Smooth muscle cell (in vitro differentiated cells): ENCODE measurements at regions not wholly inside any gene's neighbourhood (a gene's known extent, or its start where the extent isn't known, plus 50 kb on each side); places are given as distances from the start of the nearest gene placed in this dataset.

Experiments used
- DNase-seq: peaks from one replicate; lab custom pipeline; 2025; ENCODE audit not compliant: unreplicated experiment; lab: John Stamatoyannopoulos, UW
- H2AFZ ChIP-seq: fragments of 200-600 bp; sonication (generic); 2 replicates; pipeline ENCODE4 v1.6.0; 2016; ENCODE audit warnings: antibody characterized with exemption, low read depth, mild to moderate bottlenecking
- H3F3A ChIP-seq: fragments of 200-600 bp; sonication (generic); 2 replicates; pipeline ENCODE4 v1.6.0; 2017; ENCODE audit warnings: antibody characterized with exemption, low read depth
- H3K27ac ChIP-seq: fragments of 200-600 bp; sonication (generic); 2 replicates; pipeline ENCODE4 v1.5.1; 2016; ENCODE audit warnings: low read depth, mild to moderate bottlenecking
- H3K27me3 ChIP-seq: fragments of 200-600 bp; sonication (generic); 2 replicates; pipeline ENCODE4 v1.6.1; 2016; ENCODE audit warnings: low read depth, mild to moderate bottlenecking
- H3K36me3 ChIP-seq: fragments of 200-600 bp; sonication (generic); 2 replicates; pipeline ENCODE4 v1.5.1; 2016; ENCODE audit warnings: low read depth
- H3K4me1 ChIP-seq: fragments of 200-600 bp; sonication (generic); 2 replicates; pipeline ENCODE4 v1.5.1; 2016; ENCODE audit warnings: low read depth
- H3K4me2 ChIP-seq: fragments of 200-600 bp; sonication (generic); 2 replicates; pipeline ENCODE4 v1.6.0; 2016; ENCODE audit warnings: mild to moderate bottlenecking
- H3K4me3 ChIP-seq: fragments of 200-600 bp; sonication (generic); 2 replicates; pipeline ENCODE4 v1.5.1; 2016; ENCODE audit warnings: mild to moderate bottlenecking
- H3K79me2 ChIP-seq: fragments of 200-600 bp; sonication (generic); 2 replicates; pipeline ENCODE4 v1.6.0; 2016; ENCODE audit warnings: low read depth, mild to moderate bottlenecking
- H3K9ac ChIP-seq: fragments of 200-600 bp; sonication (generic); 2 replicates; pipeline ENCODE4 v1.6.0; 2016; ENCODE audit warnings: low read depth
- H3K9me3 ChIP-seq: fragments of 200-600 bp; sonication (generic); replicated peaks from 2 replicates; pipeline ENCODE4 v1.5.1; 2016; ENCODE audit warnings: low read depth
- H4K20me1 ChIP-seq: fragments of 200-600 bp; sonication (generic); 2 replicates; pipeline ENCODE4 v1.6.0; 2016; ENCODE audit warnings: low read depth
- CTCF ChIP-seq: fragments of 200-600 bp; sonication (generic); IDR thresholded peaks from 2 replicates; pipeline ENCODE4 v1.5.1; 2017; ENCODE audit warnings: borderline replicate concordance, mild to moderate bottlenecking, antibody characterized with exemption; ENCODE audit not compliant: insufficient read depth, poor library complexity, severe bottlenecking
- WGBS: methylation state at CpG from one replicate; pipeline ENCODE4 v1.1.7; 2016; ENCODE audit warnings: low lambda C conversion rate; 5-methylcytosine and 5-hydroxymethylcytosine counted together

GRCh38 chr7:16193631-16194030 lies 227.7 kb downstream of the CRPPA start:
- Histone ChIP-seq H2AFZ (no peak overlapping the region), H3K9me3 (no peaks in the 10 kb centered on the region), H4K20me1 (no peaks in the 10 kb centered on the region), H3K9ac (no peak overlapping the region), H3K36me3 (no peaks in the 10 kb centered on the region), H3K27me3 (no peaks in the 10 kb centered on the region), H3K4me3 (no peak overlapping the region), H3K27ac (no peak overlapping the region), H3F3A (no peaks in the 10 kb centered on the region), H3K79me2 (no peaks in the 10 kb centered on the region), H3K4me1 (peaks cover 13% of the 10 kb centered on the region), H3K4me2 (no peak overlapping the region)
- 83% methylated on average over 4 of the region's 4 CpGs for WGBS
- DNase-seq = no peak
- no peak for TF ChIP-seq CTCF

- Histone ChIP-seq H3K9me3 (no peaks in the 10 kb centered on the region), H3K27ac (no peak overlapping the region), H3K4me2 (no peak overlapping the region), H3K36me3 (no peaks in the 10 kb centered on the region), H4K20me1 (no peaks in the 10 kb centered on the region), H3K4me1 (peaks cover 12% of the 10 kb centered on the region), H3K4me3 (no peak overlapping the region), H3K79me2 (no peaks in the 10 kb centered on the region), H3K9ac (no peak overlapping the region), H2AFZ (no peak overlapping the region), H3F3A (no peaks in the 10 kb centered on the region), H3K27me3 (no peaks in the 10 kb centered on the region)
- no peak for TF ChIP-seq CTCF
- no peak for DNase-seq
- 98% methylated on average over 2 of the region's 2 CpGs for WGBS
Observed at GRCh38 chr7:16189026-16189715, 232.2 kb downstream of the CRPPA start.

- H3K4me3 ChIP-seq = no peak overlapping the region
- no peak overlapping the region for H2AFZ ChIP-seq
- WGBS = 100% methylated on average over 1 of the region's 1 CpG
Observed at GRCh38 chr7:16187131-16187530, 234.2 kb downstream of the CRPPA start.

More at GRCh38 chr7:16187131-16187530, 234.2 kb downstream of the CRPPA start:
- no peaks in the 10 kb centered on the region for H3K79me2 ChIP-seq
- H3F3A ChIP-seq = no peaks in the 10 kb centered on the region
- H3K4me2 ChIP-seq = no peak overlapping the region
- no peak for DNase-seq
- no peak for TF ChIP-seq CTCF
- H3K9me3 ChIP-seq = no peaks in the 10 kb centered on the region
- no peaks in the 10 kb centered on the region for H3K27me3 ChIP-seq
- no peaks in the 10 kb centered on the region for H4K20me1 ChIP-seq
- H3K27ac ChIP-seq = no peak overlapping the region
- no peak overlapping the region for H3K9ac ChIP-seq
- no peaks in the 10 kb centered on the region for H3K36me3 ChIP-seq
- no peaks in the 10 kb centered on the region for H3K4me1 ChIP-seq
